GM23338 (cell line): ENCODE measurements at regions not wholly inside any gene's neighbourhood (a gene's known extent, or its start where the extent isn't known, plus 50 kb on each side); places are given as distances from the start of the nearest gene placed in this dataset.
A peak's percentile ranks its signal among the peaks of the same experiment; 100 is the strongest.

ENCODE experiments used
- ATAC-seq: fragments of 200-7000 bp; cut with Tn5 transposase; 3 replicates; pipeline ENCODE4 v1.9.1; 2020
- DNase-seq: peaks from one replicate; pipeline ENCODE4 v3.0.0-alpha.2; 2015; ENCODE audit warnings: low spot score
- H2AFZ ChIP-seq: fragments of 200-600 bp; sonication (generic); 2 replicates; pipeline ENCODE4 v1.8.0; 2016; ENCODE audit warnings: antibody characterized with exemption, mild to moderate bottlenecking, moderate library complexity
- H3F3A ChIP-seq: fragments of 200-600 bp; sonication (generic); replicated peaks from 2 replicates; pipeline ENCODE4 v1.8.0; 2017; ENCODE audit warnings: antibody characterized with exemption, mixed run types, low read depth
- H3K27ac ChIP-seq: fragments of 200-600 bp; sonication (generic); 2 replicates; pipeline ENCODE4 v1.6.1; 2016; ENCODE audit warnings: low read depth
- H3K27me3 ChIP-seq: fragments of 200-600 bp; sonication (generic); 2 replicates; pipeline ENCODE4 v1.8.0; 2016; ENCODE audit warnings: mild to moderate bottlenecking, mixed run types, moderate library complexity; ENCODE audit not compliant: insufficient read depth
- H3K36me3 ChIP-seq: fragments of 200-600 bp; sonication (generic); 2 replicates; pipeline ENCODE4 v1.8.0; 2016; ENCODE audit warnings: mild to moderate bottlenecking; ENCODE audit not compliant: insufficient read depth
- H3K4me1 ChIP-seq: fragments of 200-600 bp; sonication (generic); 2 replicates; pipeline ENCODE4 v1.8.0; 2016; ENCODE audit warnings: mild to moderate bottlenecking, moderate library complexity; ENCODE audit not compliant: insufficient read depth
- H3K4me2 ChIP-seq: fragments of 200-600 bp; sonication (generic); 2 replicates; pipeline ENCODE4 v1.7.1; 2017; ENCODE audit warnings: mixed run types
- H3K4me3 ChIP-seq: fragments of 200-600 bp; sonication (generic); 2 replicates; pipeline ENCODE4 v1.6.1; 2016; ENCODE audit warnings: mixed run types
- H3K79me2 ChIP-seq: fragments of 200-600 bp; sonication (generic); replicated peaks from 2 replicates; pipeline ENCODE4 v1.8.0; 2017; ENCODE audit warnings: mild to moderate bottlenecking; ENCODE audit not compliant: insufficient read depth
- H3K9me2 ChIP-seq: fragments of 200-600 bp; sonication (generic); 2 replicates; pipeline ENCODE4 v1.8.0; 2017; ENCODE audit not compliant: insufficient read depth
- H4K20me1 ChIP-seq: fragments of 200-600 bp; sonication (generic); replicated peaks from 2 replicates; pipeline ENCODE4 v1.8.0; 2017; ENCODE audit warnings: mild to moderate bottlenecking; ENCODE audit not compliant: insufficient read depth
- H3K27ac Mint-ChIP-seq: 2 replicates; pipeline ENCODE4 v1.8.0; 2020; ENCODE audit warnings: inconsistent platforms, mild to moderate bottlenecking, moderate library complexity, mixed read lengths
- H3K27me3 Mint-ChIP-seq: 3 replicates; pipeline ENCODE4 v1.8.0; 2022; ENCODE audit warnings: low read depth, mild to moderate bottlenecking, moderate library complexity, mixed read lengths, inconsistent platforms; ENCODE audit not compliant: insufficient read depth, poor library complexity
- H3K36me3 Mint-ChIP-seq: 3 replicates; pipeline ENCODE4 v1.8.0; 2021; ENCODE audit warnings: low read depth, mild to moderate bottlenecking, inconsistent platforms, moderate library complexity, mixed read lengths
- H3K4me1 Mint-ChIP-seq: 3 replicates; pipeline ENCODE4 v1.8.0; 2020; ENCODE audit warnings: mild to moderate bottlenecking, inconsistent platforms, mixed read lengths
- H3K4me3 Mint-ChIP-seq: 3 replicates; pipeline ENCODE4 v1.8.0; 2021; ENCODE audit warnings: moderate library complexity, mild to moderate bottlenecking, inconsistent platforms, mixed read lengths
- H3K9me3 Mint-ChIP-seq: 3 replicates; pipeline ENCODE4 v1.8.0; 2020; ENCODE audit warnings: moderate library complexity, mild to moderate bottlenecking, inconsistent platforms, mixed read lengths
- CTCF ChIP-seq, 2 experiments: fragments of 200-600 bp in 1 of 2; sonication (generic) in 1 of 2; conservative IDR thresholded peaks; 2 replicates each; pipeline versions ENCODE4 v1.5.1 to v1.6.1; 2016 to 2017; ENCODE audit warnings: antibody characterized with exemption in 2 of 2, low read depth in 2 of 2, mild to moderate bottlenecking in 2 of 2, moderate library complexity in 1 of 2
- JUNB ChIP-seq: IDR thresholded peaks from one replicate; pipeline ENCODE4 v1.6.1; 2016; ENCODE audit warnings: antibody characterized with exemption; ENCODE audit not compliant: unreplicated experiment
- NANOG ChIP-seq: IDR thresholded peaks from 2 replicates; pipeline ENCODE4 v1.6.1; 2016; ENCODE audit warnings: antibody characterized with exemption, borderline replicate concordance
- REST ChIP-seq: IDR thresholded peaks from one replicate; pipeline ENCODE4 v1.6.1; 2018; ENCODE audit warnings: antibody characterized with exemption; ENCODE audit not compliant: unreplicated experiment
- STAT1 ChIP-seq: IDR thresholded peaks from one replicate; pipeline ENCODE4 v1.6.1; 2016; ENCODE audit warnings: antibody characterized with exemption; ENCODE audit not compliant: unreplicated experiment
- ZNF114 ChIP-seq: fragments of 250-450 bp; sonication (Bioruptor Pico); IDR thresholded peaks from 2 replicates; pipeline ENCODE4 v1.5.0; 2020; ENCODE audit warnings: mild to moderate bottlenecking, moderate library complexity
- ZNF331 ChIP-seq: fragments of 250-450 bp; sonication (Bioruptor Pico); IDR thresholded peaks from 2 replicates; pipeline ENCODE4 v1.5.0; 2020; ENCODE audit warnings: low read depth, mild to moderate bottlenecking, moderate library complexity
- TF ChIP-seq, protein P1 (sequence below): fragments of 250-450 bp; sonication (Bioruptor Pico); IDR thresholded peaks from 2 replicates; pipeline ENCODE4 v1.5.0; 2020; ENCODE audit warnings: mild to moderate bottlenecking, moderate library complexity
- TF ChIP-seq, protein P2 (sequence below): IDR thresholded peaks from 2 replicates; pipeline ENCODE4 v1.6.1; 2016; ENCODE audit warnings: antibody characterized with exemption

DNA sequence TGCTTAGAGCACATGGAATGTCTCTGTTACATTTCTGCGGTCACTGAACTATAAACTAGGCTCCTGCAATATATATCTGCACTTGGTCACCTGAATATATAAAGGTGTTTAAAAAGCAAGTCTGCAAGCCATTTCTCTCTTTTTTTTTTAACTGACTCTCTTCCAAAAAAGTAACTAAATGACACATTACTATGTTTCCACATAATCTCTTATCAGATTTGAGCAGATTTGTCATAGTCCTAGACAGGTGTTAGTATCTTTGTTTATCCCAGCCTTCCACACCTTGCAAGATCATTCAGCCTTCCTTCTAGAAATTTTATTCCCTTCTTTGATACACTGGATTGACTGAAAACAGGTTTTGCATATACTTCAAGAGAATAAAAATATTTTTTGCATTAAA, 86.7 kb upstream of the KLF7 start:
- Mint-ChIP-seq H3K4me3 (no peak overlapping the region), H3K9me3 (no peaks in the 10 kb centered on the region), H3K27ac (no peak overlapping the region), H3K4me1 (peaks cover 24% of the 10 kb centered on the region), H3K36me3 (no peaks in the 10 kb centered on the region), H3K27me3 (peaks cover 2% of the 10 kb centered on the region)
- no peak overlapping the region for H2AFZ ChIP-seq
- H3K4me3 ChIP-seq, result no peak overlapping the region
- ATAC-seq, result no peak
- H3K79me2 ChIP-seq, result no peaks in the 10 kb centered on the region
- no peak overlapping the region for H3K4me2 ChIP-seq
- peaks cover 10% of the 10 kb centered on the region; the same call in 1 of the 2 replicates for H3K9me2 ChIP-seq
- H3K27ac ChIP-seq, result no peak overlapping the region
- no peak for DNase-seq
- no peaks in the 10 kb centered on the region for H4K20me1 ChIP-seq
- TF ChIP-seq REST (no peak), NANOG (no peak), ZNF114 (CRISPR knock-in tag) (no peak), JUNB (no peak), ZNF331 (no peak)
- H3F3A ChIP-seq, result no peaks in the 10 kb centered on the region
- peaks cover 4% of the 10 kb centered on the region; the same call in 1 of the 2 replicates for H3K4me1 ChIP-seq
- no peaks in the 10 kb centered on the region for H3K27me3 ChIP-seq
- no peaks in the 10 kb centered on the region for H3K36me3 ChIP-seq

- Mint-ChIP-seq H3K4me3 (no peak overlapping the region), H3K4me1 (peaks cover 24% of the 10 kb centered on the region), H3K36me3 (no peaks in the 10 kb centered on the region), H3K27me3 (peaks cover 2% of the 10 kb centered on the region), H3K27ac (no peak overlapping the region), H3K9me3 (no peaks in the 10 kb centered on the region)
- H3K4me2 ChIP-seq, result no peak overlapping the region
- no peaks in the 10 kb centered on the region for H3K27me3 ChIP-seq
- H3K27ac ChIP-seq, result no peak overlapping the region
- H3K79me2 ChIP-seq, result no peaks in the 10 kb centered on the region
- peak overlapping the region; percentile 30; the same call in 1 of the 2 replicates for H2AFZ ChIP-seq
- H3K4me1 ChIP-seq, result peaks cover 8% of the 10 kb centered on the region
- no peak overlapping the region for H3K4me3 ChIP-seq
- no peaks in the 10 kb centered on the region for H3K36me3 ChIP-seq
- H3K9me2 ChIP-seq, result peaks cover 10% of the 10 kb centered on the region; the same call in 1 of the 2 replicates
- DNase-seq (peak; percentile 43), ATAC-seq (peak; percentile 52; the same call in 2 of the 3 replicates)
- no peaks in the 10 kb centered on the region for H3F3A ChIP-seq
- H4K20me1 ChIP-seq, result no peaks in the 10 kb centered on the region
- TF ChIP-seq, protein P1, sequence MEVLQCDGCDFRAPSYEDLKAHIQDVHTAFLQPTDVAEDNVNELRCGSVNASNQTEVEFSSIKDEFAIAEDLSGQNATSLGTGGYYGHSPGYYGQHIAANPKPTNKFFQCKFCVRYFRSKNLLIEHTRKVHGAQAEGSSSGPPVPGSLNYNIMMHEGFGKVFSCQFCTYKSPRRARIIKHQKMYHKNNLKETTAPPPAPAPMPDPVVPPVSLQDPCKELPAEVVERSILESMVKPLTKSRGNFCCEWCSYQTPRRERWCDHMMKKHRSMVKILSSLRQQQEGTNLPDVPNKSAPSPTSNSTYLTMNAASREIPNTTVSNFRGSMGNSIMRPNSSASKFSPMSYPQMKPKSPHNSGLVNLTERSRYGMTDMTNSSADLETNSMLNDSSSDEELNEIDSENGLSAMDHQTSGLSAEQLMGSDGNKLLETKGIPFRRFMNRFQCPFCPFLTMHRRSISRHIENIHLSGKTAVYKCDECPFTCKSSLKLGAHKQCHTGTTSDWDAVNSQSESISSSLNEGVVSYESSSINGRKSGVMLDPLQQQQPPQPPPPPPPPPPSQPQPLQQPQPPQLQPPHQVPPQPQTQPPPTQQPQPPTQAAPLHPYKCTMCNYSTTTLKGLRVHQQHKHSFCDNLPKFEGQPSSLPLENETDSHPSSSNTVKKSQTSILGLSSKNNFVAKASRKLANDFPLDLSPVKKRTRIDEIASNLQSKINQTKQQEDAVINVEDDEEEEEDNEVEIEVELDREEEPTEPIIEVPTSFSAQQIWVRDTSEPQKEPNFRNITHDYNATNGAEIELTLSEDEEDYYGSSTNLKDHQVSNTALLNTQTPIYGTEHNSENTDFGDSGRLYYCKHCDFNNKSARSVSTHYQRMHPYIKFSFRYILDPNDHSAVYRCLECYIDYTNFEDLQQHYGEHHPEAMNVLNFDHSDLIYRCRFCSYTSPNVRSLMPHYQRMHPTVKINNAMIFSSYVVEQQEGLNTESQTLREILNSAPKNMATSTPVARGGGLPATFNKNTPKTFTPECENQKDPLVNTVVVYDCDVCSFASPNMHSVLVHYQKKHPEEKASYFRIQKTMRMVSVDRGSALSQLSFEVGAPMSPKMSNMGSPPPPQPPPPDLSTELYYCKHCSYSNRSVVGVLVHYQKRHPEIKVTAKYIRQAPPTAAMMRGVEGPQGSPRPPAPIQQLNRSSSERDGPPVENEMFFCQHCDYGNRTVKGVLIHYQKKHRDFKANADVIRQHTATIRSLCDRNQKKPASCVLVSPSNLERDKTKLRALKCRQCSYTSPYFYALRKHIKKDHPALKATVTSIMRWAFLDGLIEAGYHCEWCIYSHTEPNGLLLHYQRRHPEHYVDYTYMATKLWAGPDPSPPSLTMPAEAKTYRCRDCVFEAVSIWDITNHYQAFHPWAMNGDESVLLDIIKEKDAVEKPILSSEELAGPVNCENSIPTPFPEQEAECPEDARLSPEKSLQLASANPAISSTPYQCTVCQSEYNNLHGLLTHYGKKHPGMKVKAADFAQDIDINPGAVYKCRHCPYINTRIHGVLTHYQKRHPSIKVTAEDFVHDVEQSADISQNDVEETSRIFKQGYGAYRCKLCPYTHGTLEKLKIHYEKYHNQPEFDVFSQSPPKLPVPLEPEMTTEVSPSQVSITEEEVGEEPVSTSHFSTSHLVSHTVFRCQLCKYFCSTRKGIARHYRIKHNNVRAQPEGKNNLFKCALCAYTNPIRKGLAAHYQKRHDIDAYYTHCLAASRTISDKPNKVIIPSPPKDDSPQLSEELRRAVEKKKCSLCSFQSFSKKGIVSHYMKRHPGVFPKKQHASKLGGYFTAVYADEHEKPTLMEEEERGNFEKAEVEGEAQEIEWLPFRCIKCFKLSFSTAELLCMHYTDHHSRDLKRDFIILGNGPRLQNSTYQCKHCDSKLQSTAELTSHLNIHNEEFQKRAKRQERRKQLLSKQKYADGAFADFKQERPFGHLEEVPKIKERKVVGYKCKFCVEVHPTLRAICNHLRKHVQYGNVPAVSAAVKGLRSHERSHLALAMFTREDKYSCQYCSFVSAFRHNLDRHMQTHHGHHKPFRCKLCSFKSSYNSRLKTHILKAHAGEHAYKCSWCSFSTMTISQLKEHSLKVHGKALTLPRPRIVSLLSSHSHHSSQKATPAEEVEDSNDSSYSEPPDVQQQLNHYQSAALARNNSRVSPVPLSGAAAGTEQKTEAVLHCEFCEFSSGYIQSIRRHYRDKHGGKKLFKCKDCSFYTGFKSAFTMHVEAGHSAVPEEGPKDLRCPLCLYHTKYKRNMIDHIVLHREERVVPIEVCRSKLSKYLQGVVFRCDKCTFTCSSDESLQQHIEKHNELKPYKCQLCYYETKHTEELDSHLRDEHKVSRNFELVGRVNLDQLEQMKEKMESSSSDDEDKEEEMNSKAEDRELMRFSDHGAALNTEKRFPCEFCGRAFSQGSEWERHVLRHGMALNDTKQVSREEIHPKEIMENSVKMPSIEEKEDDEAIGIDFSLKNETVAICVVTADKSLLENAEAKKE (CRISPR knock-in tag), result no peak
- no peak for TF ChIP-seq STAT1
- TF ChIP-seq, protein P2, sequence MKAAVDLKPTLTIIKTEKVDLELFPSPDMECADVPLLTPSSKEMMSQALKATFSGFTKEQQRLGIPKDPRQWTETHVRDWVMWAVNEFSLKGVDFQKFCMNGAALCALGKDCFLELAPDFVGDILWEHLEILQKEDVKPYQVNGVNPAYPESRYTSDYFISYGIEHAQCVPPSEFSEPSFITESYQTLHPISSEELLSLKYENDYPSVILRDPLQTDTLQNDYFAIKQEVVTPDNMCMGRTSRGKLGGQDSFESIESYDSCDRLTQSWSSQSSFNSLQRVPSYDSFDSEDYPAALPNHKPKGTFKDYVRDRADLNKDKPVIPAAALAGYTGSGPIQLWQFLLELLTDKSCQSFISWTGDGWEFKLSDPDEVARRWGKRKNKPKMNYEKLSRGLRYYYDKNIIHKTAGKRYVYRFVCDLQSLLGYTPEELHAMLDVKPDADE, result no peak
- TF ChIP-seq JUNB, result no peak
- no peak for TF ChIP-seq CTCF (conservative IDR thresholded peaks at IDR 0.05; ENCODE audit: low read depth in 2 of 2)
These were observed 87.4 kb upstream of the KLF7 start for GRCh38 chr2:207252979-207253645.
